Central memory CD8-positive, alpha-beta T cell (primary cell): ENCODE measurements at regions not wholly inside any gene's neighbourhood (a gene's known extent, or its start where the extent isn't known, plus 50 kb on each side); places are given as distances from the start of the nearest gene placed in this dataset.
"Not testable (repeated sequence)": the region's sequence is repeated elsewhere in the genome, so short reads cannot be mapped to it uniquely, and the experiment has no call there.

Experiments
- ATAC-seq: fragments of 150-1000 bp; cut with Tn5 transposase; replicated peaks from 2 replicates; pipeline ENCODE4 v1.10.0; 2022; ENCODE audit warnings: mild to moderate bottlenecking, moderate FRiP score, moderate number of reproducible peaks; ENCODE audit not compliant: poor library complexity, severe bottlenecking; ENCODE audit errors: extremely low read depth
- DNase-seq, 2 donors: peaks; one replicate each; pipeline ENCODE4 v3.0.0; 2021; ENCODE audit warnings: low spot score in 2 of 2
- H3K27ac Mint-ChIP-seq: one replicate; pipeline ENCODE4 v1.8.0; 2022; ENCODE audit warnings: low read depth, mild to moderate bottlenecking, moderate library complexity, mixed read lengths
- H3K27me3 Mint-ChIP-seq: one replicate; pipeline ENCODE4 v1.8.0; 2022; ENCODE audit warnings: mixed read lengths
- H3K36me3 Mint-ChIP-seq: one replicate; pipeline ENCODE4 v1.8.0; 2022; ENCODE audit warnings: mild to moderate bottlenecking, moderate library complexity, mixed read lengths; ENCODE audit not compliant: insufficient read depth
- H3K4me1 Mint-ChIP-seq: one replicate; pipeline ENCODE4 v1.8.0; 2022; ENCODE audit warnings: mixed read lengths
- H3K4me3 Mint-ChIP-seq: one replicate; pipeline ENCODE4 v1.8.0; 2022; ENCODE audit warnings: mild to moderate bottlenecking, moderate library complexity, mixed read lengths
- H3K9me3 Mint-ChIP-seq: one replicate; pipeline ENCODE4 v1.8.0; 2022; ENCODE audit warnings: mixed read lengths

DNA sequence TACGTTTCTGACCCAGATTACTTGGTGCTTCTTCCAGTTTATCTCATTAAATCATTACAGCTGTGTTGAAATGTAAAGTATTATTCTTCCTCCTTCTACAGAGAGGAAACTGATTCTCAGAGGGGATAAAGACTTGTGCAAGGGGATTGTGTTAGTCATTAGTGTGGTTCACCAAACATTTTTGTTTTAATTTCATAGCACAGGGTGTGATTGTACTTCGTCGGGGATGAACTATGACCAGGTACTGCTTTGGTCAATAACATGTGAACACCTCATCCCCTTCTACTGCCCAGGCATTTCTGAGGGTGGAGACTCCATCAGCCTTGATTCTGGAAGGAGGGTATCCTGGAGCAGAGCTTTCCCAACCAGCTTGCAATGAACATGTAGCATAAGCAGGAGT, 120.2 kb upstream of the ALX4 start:
- ATAC-seq (no peak), DNase-seq (no peak)
- Mint-ChIP-seq H3K27ac (no peak overlapping the region), H3K36me3 (no peaks in the 10 kb centered on the region), H3K9me3 (no peaks in the 10 kb centered on the region), H3K4me1 (no peaks in the 10 kb centered on the region), H3K4me3 (no peak overlapping the region), H3K27me3 (peaks cover 67% of the 10 kb centered on the region)

DNA sequence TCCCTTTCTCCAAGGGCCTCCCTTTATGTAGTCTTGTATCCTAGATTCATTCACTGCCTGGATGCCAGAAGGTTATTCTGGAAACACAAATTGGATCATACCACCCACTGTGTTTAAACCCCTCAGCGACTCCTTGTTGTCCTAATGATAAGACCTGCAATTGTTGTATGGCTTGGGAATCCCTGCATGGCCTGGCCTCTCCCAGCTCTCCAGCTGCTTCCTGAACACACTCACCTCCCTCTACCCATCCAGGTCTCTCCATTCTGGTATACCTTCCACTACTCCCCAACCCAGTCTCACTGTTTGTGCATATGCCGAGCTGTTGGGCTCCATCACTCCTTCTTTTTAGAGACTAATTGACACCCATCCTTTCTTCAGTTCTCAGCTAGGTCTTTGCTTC, 124.3 kb upstream of the ALX4 start:
- H3K27ac Mint-ChIP-seq, result no peak overlapping the region
- peaks cover 1% of the 10 kb centered on the region for H3K9me3 Mint-ChIP-seq
- ATAC-seq, result no peak
- no peaks in the 10 kb centered on the region for H3K4me1 Mint-ChIP-seq
- peaks cover 83% of the 10 kb centered on the region for H3K27me3 Mint-ChIP-seq
- no peak overlapping the region for H3K4me3 Mint-ChIP-seq
- DNase-seq, result no peak
- H3K36me3 Mint-ChIP-seq, result no peaks in the 10 kb centered on the region

DNA sequence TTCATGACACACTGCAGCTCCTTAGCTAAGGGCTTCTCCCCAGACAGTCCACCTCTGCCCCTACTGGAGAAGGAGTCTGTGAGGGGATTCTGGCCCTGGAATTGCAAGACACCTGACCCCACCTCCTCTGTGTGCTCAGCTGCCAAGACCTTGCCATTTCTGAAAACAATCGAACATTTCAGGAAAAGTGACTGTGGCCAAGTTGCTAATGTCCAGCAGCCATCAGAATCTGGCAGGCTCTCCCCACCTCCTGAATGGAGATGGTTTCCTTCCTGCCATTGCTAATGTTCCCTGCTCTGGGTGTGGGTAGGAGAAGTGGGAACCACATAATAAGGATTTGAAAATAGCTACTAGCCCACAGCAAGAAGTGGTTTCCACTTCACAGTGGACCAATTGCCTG, 127.2 kb upstream of the ALX4 start:
- DNase-seq (no peak), ATAC-seq (no peak)
- H3K4me3 Mint-ChIP-seq, result no peak overlapping the region
- H3K27me3 Mint-ChIP-seq, result peaks cover 99% of the 10 kb centered on the region
- no peaks in the 10 kb centered on the region for H3K4me1 Mint-ChIP-seq
- no peaks in the 10 kb centered on the region for H3K36me3 Mint-ChIP-seq
- H3K9me3 Mint-ChIP-seq, result peaks cover 13% of the 10 kb centered on the region
- H3K27ac Mint-ChIP-seq, result no peak overlapping the region

DNA sequence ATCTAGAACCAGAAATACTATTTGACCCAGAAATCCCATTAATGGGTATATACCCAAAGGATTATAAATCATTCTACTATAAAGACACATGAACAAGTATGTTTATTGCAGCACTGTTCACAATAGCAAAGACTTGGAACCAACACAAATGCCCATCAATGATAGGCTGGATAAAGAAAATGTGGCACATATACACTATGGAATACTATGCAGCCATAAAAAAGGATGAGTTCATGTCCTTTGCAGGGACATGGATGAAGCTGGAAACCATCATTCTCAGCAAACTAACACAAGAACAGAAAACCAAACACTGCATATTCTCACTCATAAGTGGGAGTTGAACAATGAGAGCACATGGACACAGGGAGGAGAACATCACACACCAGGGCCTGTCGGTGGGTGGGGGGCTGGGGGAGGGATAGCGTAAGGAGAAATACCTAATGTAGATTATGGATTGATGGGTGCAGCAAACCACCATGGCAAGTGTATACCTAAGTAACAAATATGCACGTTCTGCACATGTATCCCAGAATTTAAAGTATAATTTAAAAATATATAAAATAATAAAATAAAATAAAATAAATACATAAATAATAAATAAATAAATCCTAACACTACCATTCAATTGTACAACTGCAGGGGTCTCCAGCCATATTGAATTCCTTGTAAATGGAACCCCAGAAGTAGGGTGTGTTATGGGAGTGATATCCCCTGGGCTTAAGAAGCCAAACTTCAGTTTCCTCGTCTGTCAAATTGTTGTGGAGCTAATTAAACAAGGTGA, 122.4 kb upstream of the CD82 start:
- Mint-ChIP-seq H3K27me3 (peaks cover 77% of the 10 kb centered on the region), H3K9me3 (peaks cover 20% of the 10 kb centered on the region)
- not testable (repeated sequence) for DNase-seq, H3K27ac Mint-ChIP-seq, H3K4me1 Mint-ChIP-seq, H3K4me3 Mint-ChIP-seq, ATAC-seq, H3K36me3 Mint-ChIP-seq

DNA sequence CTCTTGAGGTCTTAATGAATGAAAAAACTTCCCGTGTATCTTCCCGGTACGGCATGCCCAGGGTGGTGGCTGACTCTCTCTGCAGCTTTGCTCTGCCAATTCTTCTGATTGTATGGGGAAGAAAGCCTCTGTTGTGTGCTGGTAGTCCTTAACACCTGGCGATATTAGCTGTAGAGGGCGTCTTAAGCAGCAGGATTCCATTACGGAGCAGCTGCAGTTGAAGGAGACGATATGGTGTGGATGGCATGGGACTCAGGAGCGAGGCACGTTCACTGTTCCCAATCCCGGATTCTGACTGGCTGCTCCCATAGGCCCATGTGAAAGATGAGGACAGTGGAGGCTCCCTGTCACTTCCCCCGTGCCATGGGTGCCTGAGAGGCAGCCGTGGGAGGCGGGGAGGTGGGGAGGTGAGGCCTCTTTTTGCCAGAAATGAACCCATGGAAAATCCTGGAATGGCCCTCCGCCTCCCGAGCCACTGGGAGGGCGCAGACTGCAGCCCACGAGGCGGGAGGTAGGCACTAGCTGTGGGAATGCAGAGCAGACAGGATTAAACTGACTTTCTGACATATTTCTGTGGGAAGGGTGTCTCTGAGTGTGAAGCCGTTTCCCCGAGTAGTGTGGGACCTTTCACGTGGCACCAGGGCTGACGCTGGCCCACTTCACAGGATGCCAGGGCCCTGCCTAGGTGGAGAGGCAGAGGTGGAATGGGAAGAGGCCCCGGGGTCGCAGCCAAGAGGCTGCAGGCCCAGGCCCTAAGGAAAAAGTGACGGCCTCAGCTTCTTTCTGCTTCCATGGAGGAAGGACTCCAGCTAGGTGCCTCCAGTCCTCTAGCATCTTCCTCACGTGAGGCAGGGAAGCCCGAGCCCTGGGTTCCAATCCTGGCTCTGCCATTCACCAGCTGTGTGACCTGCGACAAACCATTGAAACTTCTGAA, 121.4 kb upstream of the CD82 start:
- Mint-ChIP-seq H3K4me3 (no peak overlapping the region), H3K36me3 (no peaks in the 10 kb centered on the region), H3K9me3 (peaks cover 20% of the 10 kb centered on the region), H3K4me1 (no peaks in the 10 kb centered on the region), H3K27me3 (peaks cover 70% of the 10 kb centered on the region), H3K27ac (no peak overlapping the region)
- ATAC-seq (no peak), DNase-seq (no peak)

DNA sequence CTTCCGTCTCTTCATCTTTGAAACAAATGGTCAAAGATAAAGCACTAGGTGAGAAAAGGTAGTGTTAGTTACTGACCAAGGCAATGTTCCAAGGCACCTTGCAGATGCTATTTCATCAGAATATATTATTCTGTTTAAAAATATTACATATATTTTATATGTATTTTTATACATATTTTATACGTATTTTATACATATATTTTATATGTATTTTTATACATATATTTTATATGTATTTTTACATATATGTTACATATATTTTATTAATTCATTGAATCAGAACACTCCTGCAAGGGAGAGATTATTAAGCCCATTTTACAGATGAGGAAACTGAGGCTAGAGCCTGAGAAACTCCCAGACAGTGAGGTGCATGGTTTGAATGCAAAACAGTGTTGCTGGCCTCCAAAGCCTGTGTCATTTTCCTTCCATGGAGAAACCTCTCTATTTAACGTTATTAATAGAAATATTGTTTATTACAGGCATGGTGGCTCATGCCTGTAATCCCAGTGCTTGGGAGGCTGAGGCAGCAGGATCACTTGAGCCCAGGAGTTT, 120.6 kb upstream of the CD82 start:
- Mint-ChIP-seq H3K36me3 (no peaks in the 10 kb centered on the region), H3K9me3 (peaks cover 14% of the 10 kb centered on the region), H3K4me3 (no peak overlapping the region), H3K27me3 (peaks cover 70% of the 10 kb centered on the region), H3K4me1 (no peaks in the 10 kb centered on the region), H3K27ac (no peak overlapping the region)
- ATAC-seq (no peak), DNase-seq (no peak)

DNA sequence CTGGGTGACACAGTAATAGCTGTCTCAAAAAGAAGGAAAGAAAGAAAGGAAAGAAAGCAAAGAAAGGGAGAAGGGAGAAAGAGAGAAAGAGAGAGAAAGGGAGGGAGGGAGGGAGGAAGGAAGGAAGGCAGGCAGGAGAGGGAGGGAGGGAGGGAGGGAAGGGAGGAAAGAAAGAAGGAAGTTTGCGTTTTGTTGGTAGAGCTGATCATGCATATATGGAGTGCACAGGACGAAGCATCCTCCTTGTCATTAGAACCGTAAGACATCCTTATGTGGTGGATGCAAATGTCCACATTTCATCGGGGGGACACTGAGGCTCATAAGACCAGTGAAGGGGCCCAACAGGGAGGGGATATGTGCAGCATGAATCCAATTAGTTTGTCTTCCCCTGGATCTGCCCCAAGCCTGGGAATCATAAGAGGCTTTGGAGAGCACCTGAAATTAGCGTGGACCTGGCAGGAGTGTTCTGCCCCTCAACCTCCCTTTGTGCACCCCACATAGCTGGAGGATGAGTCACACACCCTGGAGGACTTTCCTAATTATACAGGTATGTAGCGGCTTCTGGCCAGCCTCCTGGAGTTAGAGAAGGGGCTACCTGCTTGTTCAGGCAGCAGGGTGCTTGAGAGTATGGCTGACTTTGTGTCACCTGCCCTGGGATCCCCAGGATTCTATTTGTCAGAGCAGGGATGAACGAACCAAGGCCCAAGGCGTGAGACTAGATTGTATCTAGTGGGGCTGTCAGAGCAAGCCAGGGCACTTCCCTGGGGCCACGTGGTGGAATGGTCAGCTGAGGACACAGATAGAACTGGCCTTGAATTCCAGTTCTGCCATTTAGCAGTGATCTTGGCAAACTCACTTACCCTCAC, 119.7 kb upstream of the CD82 start:
- H3K27me3 Mint-ChIP-seq, result peaks cover 63% of the 10 kb centered on the region
- H3K27ac Mint-ChIP-seq, result no peak overlapping the region
- no peaks in the 10 kb centered on the region for H3K36me3 Mint-ChIP-seq
- DNase-seq, result no peak
- ATAC-seq, result no peak
- H3K4me1 Mint-ChIP-seq, result no peaks in the 10 kb centered on the region
- H3K9me3 Mint-ChIP-seq, result peaks cover 7% of the 10 kb centered on the region
- H3K4me3 Mint-ChIP-seq, result no peak overlapping the region

DNA sequence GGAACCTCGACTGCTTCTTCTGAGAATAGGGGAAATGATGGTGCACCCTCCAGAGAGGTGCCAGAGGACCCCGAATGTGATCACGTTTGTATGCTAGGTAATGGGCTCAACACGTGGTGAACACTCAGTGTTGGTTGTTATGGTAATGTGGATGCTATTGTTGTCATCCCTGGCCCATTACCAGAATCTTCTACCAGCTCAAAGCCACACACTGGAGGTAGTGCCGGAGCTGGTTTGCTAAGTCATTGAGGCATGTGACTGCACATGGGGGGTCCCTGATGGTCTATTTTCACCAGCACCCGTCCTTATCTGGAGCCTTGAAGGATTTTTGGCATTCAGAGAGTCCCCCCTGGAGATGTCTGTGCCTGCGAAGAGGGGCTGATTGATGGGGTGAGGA, 119.1 kb upstream of the CD82 start:
- Mint-ChIP-seq H3K36me3 (no peaks in the 10 kb centered on the region), H3K4me1 (no peaks in the 10 kb centered on the region), H3K4me3 (no peak overlapping the region), H3K27me3 (peaks cover 56% of the 10 kb centered on the region), H3K27ac (no peak overlapping the region), H3K9me3 (peaks cover 7% of the 10 kb centered on the region)
- no peak for DNase-seq
- no peak for ATAC-seq

DNA sequence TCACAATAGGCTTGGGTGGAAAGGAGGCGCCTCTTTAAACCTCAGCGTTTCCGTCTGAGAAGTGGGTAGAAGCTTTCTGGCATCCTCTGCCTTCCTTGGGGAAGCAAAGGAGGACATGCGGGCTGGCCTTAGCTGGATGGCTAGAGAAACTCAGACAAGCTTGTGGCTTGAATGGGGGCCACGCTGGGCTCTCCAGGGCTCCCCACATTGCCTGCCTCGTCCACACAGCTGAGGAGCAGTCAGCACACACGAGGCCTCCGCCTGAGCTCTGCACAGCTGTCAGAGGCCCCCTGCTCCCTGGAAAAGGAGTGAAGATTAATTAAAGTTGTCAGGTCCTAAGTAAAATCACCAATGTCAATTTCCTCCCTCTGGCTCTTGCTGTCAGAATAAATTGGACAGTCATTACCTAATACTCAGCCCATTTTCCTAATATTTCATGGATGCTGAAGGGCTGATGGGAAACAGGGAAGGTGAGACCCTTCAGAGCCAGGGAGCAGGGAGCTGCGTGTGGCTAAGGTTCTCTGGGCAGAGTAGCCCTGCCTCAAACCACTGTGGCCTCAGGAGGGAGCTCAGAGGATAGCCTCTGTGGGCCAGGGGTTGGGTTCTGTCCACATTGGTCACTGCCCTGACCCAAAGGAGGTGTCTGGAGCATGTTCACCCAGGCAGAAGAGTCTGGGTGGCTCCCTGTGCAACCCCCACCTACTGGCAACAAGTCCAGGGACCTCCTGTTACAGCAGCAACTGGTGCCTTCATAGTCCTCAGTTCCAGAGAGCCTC, 118.3 kb upstream of the CD82 start:
- peaks cover 7% of the 10 kb centered on the region for H3K9me3 Mint-ChIP-seq
- H3K27ac Mint-ChIP-seq, result no peak overlapping the region
- H3K4me3 Mint-ChIP-seq, result no peak overlapping the region
- DNase-seq (no peak), ATAC-seq (no peak)
- no peaks in the 10 kb centered on the region for H3K36me3 Mint-ChIP-seq
- no peaks in the 10 kb centered on the region for H3K4me1 Mint-ChIP-seq
- peaks cover 48% of the 10 kb centered on the region for H3K27me3 Mint-ChIP-seq

DNA sequence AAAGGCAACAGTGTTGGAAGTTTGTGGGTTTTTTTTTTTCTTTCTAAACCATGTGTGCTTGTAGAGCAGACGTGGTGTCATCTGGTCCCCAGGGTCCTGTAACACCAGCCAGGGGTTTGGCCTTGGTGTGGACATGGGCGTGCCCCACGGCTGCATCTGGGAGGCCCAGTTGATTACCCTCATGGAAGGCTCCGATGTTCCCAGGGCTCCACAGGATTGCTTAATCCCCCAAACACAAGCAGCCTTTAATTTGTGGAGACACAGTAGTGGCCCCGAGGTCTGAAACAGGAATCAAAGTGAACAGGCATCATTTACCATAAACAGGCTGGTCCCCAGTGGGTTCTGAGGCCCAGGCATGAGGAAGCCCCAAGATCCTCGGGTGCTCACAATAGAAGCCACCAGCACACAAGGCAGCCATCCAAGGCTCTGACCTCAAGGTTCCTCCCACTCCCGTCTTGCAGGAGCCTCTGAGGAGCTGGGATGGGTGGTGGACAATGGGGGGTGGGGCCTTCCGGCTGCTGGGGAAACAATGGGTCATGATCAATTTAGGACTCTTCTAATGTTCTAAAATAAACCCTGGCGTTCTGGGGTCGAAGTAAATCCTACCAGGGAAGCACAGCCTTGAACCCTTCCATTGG, 115.0 kb upstream of the CD82 start:
- H3K4me3 Mint-ChIP-seq, result no peak overlapping the region
- H3K27ac Mint-ChIP-seq, result no peak overlapping the region
- H3K4me1 Mint-ChIP-seq, result no peaks in the 10 kb centered on the region
- no peaks in the 10 kb centered on the region for H3K36me3 Mint-ChIP-seq
- H3K27me3 Mint-ChIP-seq, result peaks cover 25% of the 10 kb centered on the region
- DNase-seq (no peak), ATAC-seq (no peak)
- no peaks in the 10 kb centered on the region for H3K9me3 Mint-ChIP-seq

DNA sequence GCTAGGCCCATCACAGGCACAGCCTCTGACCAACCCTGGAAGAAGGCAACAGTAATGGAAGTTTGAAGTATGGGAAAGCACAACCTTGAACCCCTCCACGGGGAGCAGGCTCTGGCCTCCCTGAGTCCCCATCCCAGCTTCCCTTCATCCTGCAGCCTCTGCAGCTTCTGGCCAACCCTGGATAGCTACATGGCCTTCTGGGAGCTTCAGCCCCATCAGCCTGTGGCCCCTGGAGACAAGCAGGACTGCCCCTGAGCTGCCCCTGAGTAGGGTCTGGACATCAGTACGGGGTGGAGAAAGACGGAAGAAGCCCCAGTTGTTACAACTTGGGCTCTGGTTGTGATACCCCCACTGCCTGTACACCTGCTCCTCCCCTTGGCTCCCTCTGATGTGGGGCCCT, 113.8 kb upstream of the CD82 start:
- no peak for DNase-seq
- ATAC-seq, result no peak
- no peaks in the 10 kb centered on the region for H3K9me3 Mint-ChIP-seq
- H3K36me3 Mint-ChIP-seq, result no peaks in the 10 kb centered on the region
- no peak overlapping the region for H3K27ac Mint-ChIP-seq
- no peaks in the 10 kb centered on the region for H3K4me1 Mint-ChIP-seq
- H3K4me3 Mint-ChIP-seq, result no peak overlapping the region
- peaks cover 22% of the 10 kb centered on the region for H3K27me3 Mint-ChIP-seq
